ENCODE measurements at regions not wholly inside any gene's neighbourhood (a gene's known extent, or its start where the extent isn't known, plus 50 kb on each side); places are given as distances from the start of the nearest gene placed in this dataset.
"Not testable (repeated sequence)": the region's sequence is repeated elsewhere in the genome, so short reads cannot be mapped to it uniquely, and the experiment has no call there.

DNA sequence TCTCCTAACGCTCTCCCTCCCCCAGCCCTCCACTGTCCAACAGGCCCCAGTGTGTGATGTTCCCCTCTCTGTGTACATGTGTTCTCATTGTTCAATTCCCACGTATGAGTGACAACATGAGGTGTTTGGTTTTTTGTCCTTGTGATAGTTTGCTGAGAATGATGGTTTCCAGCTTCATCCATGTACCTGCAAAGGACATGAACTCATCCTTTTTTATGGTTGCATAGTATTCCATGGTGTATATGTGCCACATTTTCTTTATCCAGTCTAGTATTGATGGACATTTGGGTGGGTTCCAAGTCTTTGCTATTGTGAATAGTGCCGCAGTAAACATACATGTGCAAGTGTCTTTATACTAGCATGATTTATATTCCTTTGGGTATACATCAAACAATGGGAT, 347.4 kb downstream of the MAGEE1 start:
- not testable (repeated sequence) for DNase-seq

DNA sequence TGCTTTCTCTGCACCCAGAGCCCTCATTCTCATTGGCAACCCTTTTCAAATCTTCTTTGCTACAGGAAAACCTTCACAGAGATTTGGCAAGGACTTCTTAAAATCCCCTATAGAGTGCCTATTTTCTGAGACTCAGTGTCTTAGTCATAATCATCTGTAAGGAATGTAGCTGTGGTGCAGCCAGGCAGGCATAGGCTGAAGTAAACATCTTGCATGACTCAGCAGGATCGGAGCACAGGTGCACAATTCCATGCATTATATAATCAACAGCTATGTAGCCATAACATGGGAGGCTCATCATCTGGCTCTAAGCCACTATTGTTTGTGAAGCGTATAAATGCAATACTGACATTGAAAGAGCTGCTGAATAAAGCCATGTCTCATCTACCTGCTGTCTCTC, 368.8 kb downstream of the MAGEE1 start:
- no peak for DNase-seq

DNA sequence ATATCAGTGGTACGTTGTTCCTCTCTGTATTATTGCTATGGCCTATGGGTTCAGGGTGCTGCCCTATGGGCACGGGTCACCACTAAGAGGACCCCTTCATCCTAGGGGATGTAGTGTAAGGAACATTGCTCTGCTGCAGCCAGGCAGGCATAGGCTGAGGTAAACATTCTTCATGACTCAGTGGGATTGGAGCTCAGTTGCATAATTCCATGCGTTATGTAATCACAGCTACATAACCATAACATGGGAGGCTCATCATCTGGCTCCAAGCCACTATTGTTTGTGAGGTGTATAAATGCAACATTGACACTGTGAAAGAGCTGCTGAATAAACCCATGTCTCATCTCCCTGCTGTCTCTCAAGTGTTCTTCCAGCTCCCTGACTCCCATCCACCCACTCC, 375.2 kb downstream of the MAGEE1 start:
- no peak for DNase-seq

DNA sequence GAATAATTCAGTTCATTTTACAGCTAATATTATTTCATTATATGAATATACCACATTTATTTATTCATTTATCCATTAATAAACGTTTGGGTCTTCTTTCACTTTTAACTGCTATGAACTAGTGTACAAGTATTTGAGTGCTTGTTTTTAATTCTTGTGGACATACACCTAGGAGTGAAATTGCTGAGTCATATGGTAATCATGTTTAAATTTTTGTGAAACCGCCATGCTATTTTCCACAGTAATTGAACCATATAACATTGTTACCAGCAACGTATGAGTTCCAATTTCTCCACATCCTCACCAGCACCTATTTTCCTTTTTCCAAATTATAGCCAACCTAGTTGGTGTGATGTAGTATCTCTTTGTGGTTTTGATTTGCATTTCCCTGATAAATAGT, 388.2 kb downstream of the MAGEE1 start:
- DNase-seq, result no peak

DNA sequence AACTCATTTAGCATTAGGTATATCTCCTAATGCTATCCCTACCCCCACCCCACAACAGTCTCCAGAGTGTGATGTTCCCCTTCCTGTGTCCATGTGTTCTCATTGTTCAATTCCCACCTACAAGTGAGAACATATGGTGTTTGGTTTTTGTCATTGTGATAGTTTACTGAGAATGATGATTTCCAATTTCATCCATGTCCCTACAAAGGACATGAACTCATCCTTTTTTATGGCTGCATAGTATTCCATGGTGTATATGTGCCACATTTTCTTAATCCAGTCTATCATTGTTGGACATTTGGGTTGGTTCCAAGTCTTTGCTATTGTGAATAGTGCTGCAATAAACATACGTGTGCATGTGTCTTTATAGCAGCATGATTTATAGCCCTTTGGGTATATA, 389.8 kb downstream of the MAGEE1 start:
- not testable (repeated sequence) for DNase-seq

DNA sequence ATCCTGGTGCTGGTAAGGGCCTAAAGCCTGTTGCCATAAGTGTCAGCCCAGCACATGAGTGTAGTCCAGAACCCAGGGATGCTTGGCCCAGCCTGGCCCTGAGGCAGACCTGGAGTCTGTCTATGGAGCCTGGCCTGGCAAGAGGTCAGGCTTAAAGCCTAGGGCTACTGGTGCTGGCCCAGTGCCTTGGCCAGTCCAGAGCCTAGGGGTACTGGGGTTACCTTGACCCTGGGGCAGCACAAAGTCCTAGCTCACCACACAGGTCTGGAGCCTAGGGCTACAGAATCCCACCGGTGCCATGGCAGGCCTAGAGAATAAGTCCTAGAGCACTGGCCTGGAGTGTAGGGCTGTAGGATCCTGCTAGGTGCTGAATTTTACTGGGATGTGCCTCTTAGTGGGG, 393.8 kb downstream of the MAGEE1 start:
- DNase-seq, result no peak

DNA sequence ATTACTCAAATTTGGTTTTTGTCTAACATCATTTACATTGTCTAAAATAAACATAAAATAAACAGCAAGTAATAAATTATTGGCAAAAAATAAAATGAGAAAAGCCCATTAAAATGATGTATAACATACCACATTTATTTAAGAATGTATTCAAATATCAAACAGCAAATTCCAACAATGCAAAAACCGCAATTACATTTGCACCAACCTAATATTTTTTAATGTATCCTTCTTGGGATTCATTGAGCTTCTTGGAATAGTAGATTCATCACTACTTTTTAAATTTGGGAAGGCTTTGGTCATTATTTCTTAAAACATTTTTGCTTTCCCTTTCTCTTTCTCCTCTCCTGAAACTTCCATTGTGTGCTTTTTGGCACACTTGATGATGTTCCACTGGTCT, 400.2 kb downstream of the MAGEE1 start:
- no peak for DNase-seq

DNA sequence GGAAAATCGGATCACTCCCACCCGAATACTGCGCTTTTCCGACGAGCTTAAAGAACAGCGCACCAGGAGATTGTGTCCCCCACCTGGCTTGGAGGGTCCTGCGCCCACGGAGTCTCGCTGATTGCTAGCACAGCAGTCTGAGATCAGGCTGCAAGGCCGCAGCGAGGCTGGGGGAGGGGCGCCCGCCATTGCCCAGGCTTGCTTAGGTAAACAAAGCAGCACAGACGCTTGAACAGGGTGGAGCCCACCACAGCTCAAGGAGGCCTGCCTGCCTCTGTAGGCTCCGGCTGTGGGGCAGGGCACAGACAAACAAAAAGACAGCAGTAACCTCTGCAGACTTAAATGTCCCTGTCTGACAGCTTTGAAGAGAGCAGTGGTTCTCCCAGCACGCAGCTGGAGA, 413.4 kb downstream of the MAGEE1 start:
- DNase-seq, result not testable (repeated sequence)

DNA sequence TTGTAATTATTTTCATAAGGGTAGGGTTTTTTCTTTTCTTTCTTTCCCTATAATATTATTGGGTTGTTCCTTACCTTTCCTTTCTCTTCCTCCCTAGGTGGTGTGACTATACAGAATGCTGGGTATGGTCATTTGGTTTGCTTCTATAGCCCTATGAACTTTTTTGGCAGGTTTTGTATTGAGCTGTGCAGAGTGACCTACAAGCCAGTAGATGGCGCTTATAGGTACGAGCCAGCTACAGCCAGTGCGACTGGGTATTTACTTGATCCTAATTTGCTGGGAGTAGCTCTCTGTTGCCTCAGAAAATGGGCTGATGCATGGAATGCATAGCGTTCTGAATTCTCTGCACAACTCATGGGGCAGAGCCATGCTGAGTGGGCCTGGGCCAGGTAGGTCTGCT, 423.3 kb downstream of the MAGEE1 start:
- no peak for DNase-seq

DNA sequence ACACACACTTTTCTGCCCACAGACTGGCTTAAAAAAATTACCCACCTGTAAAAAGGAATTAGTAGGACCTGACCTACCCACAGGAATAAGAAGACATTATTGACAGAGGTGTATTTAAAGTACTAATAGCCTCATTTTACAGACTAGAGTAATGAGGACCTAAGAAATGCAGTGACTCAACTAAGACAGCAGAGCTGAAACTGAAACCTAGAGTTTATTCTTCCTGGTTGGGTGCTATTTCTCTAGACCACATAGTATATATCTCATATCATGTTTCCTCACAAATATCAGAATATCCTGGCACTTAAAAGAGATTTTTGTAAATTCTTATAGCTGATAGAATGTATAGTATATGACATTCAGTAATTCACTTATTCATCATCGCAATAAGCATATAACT, 435.0 kb downstream of the MAGEE1 start:
- no peak for DNase-seq

DNA sequence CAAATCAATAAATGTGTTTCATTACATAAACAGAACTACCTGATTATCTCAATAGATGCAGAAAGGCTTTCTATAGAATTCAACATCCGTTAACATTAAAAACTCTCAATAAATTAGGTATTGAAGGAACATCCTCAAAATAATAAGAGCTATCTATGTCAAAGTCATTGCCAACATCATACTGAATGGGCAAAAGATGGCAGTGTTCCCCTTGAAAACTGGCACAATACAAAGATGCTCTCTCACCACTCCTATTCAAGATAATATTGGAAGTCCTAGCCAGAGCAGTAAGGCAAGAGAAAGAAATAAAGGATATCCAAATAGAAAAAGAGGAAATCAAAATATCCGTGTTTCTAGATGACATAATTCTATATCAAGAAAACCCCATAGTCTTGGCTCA, 466.4 kb downstream of the MAGEE1 start:
- no peak for DNase-seq

DNA sequence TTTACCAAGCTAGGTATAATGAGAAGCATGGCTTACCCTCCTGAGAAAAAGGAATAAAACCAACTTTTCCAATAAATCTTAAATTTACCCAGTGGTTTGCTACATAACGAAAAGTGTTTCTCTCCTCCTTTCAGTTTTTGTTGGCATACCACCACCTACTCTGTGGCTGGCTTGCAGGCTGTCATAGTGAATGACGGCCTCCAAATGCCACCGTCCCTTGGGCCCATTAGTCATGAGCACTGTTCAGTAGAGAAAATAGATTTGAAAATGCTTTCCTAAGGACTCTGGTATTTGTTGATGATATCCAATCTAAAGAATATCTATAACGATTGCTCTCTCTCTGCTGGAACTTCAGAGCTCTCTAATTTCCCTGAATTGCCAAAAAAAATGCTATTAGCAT, 488.3 kb downstream of the MAGEE1 start:
- no peak for DNase-seq

DNA sequence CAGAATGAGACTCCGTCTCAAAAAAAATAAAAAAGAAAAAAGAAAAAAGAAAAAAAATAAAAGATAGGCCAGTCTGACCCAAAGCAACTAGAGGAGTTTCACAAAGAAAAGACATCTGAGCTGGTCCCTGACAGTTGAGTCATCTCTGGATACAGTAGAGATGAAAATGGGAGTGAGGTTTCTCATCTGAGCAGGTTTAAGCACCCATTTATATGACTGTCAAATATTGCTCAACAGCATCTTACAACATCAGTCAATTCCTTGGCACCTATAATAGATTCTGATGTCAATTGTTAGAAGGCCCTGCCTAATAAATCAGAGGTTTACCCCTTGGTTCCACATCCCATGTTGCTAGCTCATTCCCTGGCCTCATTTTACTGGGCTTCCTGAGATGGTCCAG, 490.5 kb downstream of the MAGEE1 start:
- no peak for DNase-seq

DNA sequence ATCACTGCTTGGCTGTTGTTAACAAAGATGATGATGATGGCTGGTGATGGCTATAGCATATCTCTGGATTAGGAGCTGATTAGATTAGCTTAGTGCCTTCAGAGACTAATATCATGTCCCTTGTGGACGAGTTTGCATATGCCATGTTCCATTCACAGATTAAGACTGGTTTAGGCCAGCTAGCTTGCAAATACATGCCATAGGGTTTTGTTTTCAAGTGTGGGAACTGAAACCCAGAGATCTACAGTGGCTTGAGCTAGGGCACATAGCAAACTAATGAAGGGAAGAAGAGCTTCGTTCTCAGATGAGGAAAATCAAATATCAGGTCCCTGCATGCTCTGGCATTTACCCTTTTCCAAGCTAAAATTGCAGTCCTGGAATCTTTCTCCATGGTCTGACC, 492.3 kb downstream of the MAGEE1 start:
- no peak for DNase-seq

DNA sequence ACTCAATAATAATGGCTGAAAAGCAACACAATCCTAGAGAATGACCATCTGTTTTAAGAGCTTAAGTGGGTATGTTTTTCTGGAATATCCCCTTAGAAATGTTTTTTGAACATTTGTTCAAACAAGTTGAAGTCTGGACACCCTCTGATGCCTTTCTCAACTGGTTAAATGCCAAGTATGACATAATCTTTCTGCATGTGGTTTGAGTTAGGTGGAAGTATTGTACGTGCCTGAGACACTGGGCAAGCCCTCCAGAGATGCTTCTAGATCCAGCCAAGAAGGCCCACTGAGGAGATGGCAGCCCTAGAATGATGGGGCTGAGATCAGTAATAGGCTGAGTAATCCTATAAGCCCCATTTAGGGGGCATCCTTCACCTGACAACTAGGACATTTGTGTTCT, 493.1 kb downstream of the MAGEE1 start:
- no peak for DNase-seq

DNA sequence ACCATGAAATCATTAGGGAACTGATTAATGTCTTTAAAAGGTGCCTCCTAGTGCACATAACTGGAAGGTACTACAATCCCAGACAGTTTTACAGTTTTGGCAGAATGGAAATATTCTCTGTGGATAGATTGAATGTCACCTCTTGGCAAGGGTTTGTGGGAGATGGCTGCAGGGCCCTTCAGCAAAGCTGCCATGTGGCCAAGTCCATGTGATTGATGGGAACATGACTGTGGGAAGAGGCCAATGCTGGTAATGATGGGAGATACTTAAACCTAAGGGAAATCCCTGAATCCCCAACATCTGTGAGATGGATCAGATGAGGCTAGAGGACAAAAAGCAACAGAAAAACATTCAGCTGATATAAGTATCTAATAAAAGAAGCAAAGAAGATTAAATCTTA, 493.7 kb downstream of the MAGEE1 start:
- DNase-seq, result no peak

DNA sequence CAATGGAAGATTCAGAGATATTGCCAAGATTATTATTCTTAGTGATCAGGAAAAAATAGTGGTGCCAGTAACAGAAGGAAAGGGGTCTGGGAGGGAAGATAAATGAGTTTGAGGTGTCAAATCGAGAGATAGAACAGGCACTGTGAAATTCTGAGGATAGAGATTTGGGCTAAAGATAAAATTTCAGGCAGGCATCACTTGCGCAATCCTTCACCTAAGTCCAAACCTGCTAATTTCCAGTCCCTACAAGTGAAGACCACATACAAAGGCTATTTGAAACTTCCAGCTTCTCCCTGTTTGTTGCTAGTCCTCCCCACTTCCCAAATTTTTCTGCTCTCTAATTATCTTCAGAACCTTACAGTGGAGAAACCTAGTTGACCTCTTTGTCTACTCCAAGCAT, 494.6 kb downstream of the MAGEE1 start:
- no peak for DNase-seq

DNA sequence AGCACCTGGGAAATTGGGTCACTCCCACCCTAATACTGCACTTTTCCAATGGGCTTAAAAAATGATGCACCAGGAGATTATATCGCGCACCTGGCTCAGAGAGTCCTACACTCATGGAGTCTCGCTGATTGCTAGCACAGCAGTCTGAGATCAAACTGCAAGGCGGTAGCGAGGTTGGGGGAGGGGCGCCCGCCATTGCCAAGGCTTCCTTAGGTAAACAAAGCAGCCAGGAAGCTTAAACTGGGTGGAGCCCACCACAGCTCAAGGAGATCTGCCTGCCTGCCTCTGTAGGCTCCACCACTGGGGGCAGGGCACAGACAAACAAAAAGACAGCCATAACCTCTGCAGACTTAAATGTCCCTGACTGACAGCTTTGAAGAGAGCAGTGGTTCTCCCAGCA, 497.1 kb downstream of the MAGEE1 start:
- DNase-seq, result not testable (repeated sequence)

DNA sequence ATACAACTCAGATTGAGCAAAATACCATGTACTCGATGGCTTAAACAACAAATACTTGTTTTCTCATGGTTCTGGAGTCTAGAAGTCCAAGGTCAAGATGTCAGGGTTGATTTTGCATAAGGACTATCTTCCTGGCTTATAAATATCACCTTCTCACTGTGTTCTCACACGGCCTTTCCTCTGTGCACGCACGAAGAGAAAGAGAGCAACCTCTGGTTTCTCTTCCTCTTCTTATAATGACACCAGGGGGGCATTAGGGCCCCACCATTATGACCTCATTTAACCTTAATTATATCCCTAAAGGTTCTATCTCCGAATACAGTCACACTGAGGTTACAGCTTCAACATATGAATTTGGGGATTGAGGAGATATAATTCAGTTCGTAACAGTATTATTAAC, 504.0 kb downstream of the MAGEE1 start:
- DNase-seq, result no peak

DNA sequence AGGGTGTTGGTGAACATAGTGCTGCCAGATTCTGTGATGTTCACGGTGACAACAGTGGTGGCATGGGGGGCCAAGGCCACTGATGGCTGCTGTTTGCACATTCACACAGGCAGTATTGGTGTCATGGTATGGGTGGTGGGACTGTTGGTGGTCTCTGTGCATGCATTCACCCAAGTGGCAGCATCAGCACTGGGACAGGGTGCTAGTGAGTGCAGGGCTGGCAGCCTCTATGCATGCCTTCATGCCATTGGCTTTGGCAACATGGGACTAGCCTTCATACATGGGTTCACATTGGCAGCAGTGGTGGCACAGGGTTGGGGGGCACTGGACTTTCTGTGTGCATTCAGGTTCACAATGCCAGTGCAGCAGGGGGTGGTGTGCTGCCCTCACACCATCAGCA, 489.7 kb upstream of the FGF16 start:
- no peak for DNase-seq

DNA sequence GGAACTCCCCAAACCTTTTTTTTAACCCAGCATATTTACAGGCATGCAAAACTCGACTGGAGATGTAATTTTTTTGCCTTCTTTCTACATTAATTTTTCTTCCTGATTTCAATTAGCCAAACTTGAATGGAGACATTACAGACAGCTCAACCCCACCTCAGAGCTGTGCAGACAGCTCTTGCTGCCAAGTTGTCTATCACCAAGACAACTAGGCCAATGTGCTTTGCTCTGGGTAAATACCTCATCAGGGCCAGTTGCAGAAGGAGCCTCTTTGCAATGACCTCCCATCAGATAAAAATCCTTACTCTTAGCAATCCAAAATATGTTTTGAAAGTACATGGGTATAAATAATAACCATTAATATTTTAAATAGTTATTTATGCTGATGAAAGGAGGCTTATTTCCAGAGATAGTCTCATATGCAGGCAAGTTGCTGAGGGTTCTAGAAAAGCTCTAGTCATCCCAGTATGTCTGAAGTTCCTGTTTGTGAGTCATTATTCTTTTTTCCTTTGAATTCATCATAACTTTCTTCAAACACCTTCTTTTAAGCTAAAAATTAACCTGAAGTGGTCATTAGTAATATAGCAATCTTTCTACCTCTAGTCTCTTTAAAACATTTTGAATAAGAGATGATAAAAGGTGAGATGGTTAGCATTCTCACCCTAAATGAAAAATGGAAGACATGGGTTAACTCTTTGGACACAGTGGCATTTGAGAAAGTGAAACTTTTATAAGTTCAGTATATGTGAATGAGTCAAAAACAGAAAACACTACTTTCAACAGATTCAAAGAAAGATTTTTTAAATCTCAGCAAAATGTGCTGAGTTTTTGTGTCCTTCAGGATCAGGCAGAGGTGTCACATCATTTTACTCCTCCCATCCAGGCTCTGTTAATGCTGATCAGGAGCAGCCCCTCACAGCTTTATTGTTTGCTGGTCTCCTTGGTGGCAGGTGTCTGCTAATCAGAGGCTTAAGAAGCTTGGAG, 475.5 kb upstream of the FGF16 start:
- DNase-seq, result no peak

DNA sequence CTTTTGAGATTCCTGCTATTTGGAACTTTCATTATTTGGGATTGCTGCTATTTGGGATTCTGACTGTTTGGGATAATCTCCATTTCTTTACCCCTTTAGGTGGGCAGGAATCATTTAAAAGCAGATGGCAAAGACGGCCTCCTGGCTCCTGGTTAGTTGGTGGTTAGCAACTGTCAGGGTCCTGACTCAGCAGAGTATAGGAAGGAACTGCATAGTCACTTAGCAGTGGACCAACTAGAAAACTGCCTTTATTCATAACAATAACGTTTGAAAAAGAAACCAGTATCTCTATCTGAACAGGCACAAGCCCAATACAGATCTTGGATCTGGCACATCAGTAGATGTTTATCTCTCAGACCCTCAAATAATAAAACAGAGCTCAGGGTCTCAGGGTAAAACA, 469.7 kb upstream of the FGF16 start:
- DNase-seq, result no peak

DNA sequence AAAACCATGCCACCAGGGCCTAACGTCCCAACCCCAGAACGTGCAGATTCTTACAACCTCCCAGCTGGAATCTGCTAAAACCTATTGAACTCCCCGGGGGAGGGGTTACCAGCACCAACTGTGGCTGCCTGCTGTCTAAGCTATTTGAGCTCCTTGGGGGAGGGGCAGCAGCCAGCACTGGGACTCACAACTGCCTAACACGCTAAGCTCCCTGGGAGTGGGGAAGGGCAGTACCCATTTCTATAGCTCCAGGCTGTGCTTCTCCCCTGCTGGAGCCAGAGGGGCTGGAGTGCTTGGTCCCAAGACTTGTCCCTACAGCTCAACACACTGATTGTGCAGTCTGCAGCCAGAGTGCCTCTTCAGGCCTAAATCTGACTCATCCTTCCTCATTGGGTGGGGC, 459.8 kb upstream of the FGF16 start:
- no peak for DNase-seq

DNA sequence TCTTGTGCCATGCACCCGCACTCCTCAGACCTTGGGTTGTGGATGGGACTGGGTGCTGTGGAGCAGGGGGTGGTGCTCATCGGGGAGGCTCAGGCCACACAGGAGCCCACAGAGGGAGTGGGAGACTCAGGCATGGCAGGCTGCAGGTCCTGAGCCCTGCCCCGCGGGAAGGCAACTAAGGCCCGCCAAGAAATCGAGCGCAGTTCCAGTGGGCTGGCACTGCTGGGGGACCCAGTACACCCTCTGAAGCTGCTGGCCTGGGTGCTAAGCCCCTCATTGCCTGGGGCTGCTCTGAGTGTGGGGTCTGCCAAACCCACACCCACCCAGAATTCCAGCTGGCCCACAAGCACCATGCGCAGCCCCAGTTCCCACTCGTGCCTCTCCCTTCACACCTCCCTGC, 450.5 kb upstream of the FGF16 start:
- no peak for DNase-seq
